ENCODE measurements at regions not wholly inside any gene's neighbourhood (a gene's known extent, or its start where the extent isn't known, plus 50 kb on each side); places are given as distances from the start of the nearest gene placed in this dataset.
"Not testable (repeated sequence)": the region's sequence is repeated elsewhere in the genome, so short reads cannot be mapped to it uniquely, and the experiment has no call there.

DNA sequence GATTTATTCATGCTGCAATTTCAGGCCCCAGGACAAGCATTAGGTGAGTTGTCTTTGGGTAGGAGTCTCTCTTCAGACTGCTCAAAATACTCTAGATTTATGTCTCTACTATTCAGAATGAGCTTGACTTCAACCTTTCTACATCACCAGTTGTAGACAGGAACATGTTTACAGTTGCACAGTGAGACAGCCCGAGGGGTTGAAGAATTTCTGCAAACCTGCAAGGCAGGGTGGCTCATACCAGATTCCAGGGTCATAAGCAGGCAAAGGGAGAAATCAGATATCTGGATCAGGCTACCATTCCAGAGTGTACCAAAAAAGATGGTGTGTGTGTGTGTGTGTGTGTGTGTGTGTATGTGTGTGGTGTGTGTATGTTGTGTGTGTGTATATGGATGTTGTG is 112.4 kb downstream of the SPP2 start:
- Histone ChIP-seq H3K27me3 (ENCODE audit: control insufficient read depth in 1 of 2, insufficient read depth in 2 of 2, low read length in 2 of 2) (peaks cover 0 to 4% of the 10 kb centered on the region in 2 donors), H3K4me3 (ENCODE audit: low read depth in 1 of 2, low read length in 2 of 2) (no peak overlapping the region), H3K27ac (ENCODE audit: low read depth in 2 of 2, low read length in 1 of 2) (no peak overlapping the region), H3K4me1 (ENCODE audit: control insufficient read depth in 2 of 2, insufficient read depth in 2 of 2, low read length in 1 of 2) (peaks cover 0 to 10% of the 10 kb centered on the region in 2 donors), H3K36me3 (ENCODE audit: control insufficient read depth in 2 of 2, insufficient read depth in 2 of 2, low read length in 1 of 2) (no peaks in the 10 kb centered on the region), H3K9me3 (ENCODE audit: control insufficient read depth in 2 of 2, insufficient read depth in 1 of 2, low read depth in 1 of 2, low read length in 1 of 2) (no peaks in the 10 kb centered on the region)
- 42 to 70% methylated on average over 1 of the region's 1 CpG for WGBS, 2 donors

DNA sequence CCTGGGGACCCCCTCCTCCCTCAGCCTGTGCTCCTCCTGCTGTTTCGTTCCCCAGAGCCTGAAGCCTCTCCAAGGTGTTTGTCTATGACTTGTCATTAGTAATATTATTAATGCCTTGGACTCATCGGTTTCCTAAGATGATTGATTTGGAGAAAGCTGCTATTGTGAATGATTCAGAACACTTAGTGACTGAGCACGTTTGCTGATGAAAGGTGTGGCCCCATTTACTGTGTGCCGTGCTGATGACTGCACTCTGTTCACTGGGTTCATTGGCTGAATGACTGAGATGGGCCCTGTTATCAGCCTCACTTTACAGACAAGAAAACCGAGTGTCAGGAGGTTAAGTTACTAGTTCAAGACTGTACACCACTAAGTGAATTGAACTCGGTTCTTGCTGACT is 111.4 kb downstream of the SPP2 start:
- H3K27ac ChIP-seq (ENCODE audit: low read depth in 2 of 2, low read length in 1 of 2), result no peak overlapping the region
- WGBS, 2 donors, result 51 to 73% methylated on average over 6 of the region's 6 CpGs

GRCh38 chr2:234158812-234159211 is 108.3 kb downstream of the SPP2 start:
- Histone ChIP-seq H3K4me3 (ENCODE audit: low read depth in 1 of 2, low read length in 2 of 2) (no peak overlapping the region), H3K27me3 (ENCODE audit: control insufficient read depth in 1 of 2, insufficient read depth in 2 of 2, low read length in 2 of 2) (peaks cover 0 to 4% of the 10 kb centered on the region in 2 donors), H3K36me3 (ENCODE audit: control insufficient read depth in 2 of 2, insufficient read depth in 2 of 2, low read length in 1 of 2) (no peaks in the 10 kb centered on the region), H3K27ac (ENCODE audit: low read depth in 2 of 2, low read length in 1 of 2) (no peak overlapping the region), H3K9me3 (ENCODE audit: control insufficient read depth in 2 of 2, insufficient read depth in 1 of 2, low read depth in 1 of 2, low read length in 1 of 2) (no peaks in the 10 kb centered on the region), H3K4me1 (ENCODE audit: control insufficient read depth in 2 of 2, insufficient read depth in 2 of 2, low read length in 1 of 2) (peaks cover 0 to 10% of the 10 kb centered on the region in 2 donors)
- WGBS, 2 donors, result 68 to 78% methylated on average over 4 of the region's 4 CpGs

More for the DNA sequence above, 111.4 kb downstream of the SPP2 start:
- peaks cover 0 to 10% of the 10 kb centered on the region in 2 donors for H3K4me1 ChIP-seq (ENCODE audit: control insufficient read depth in 2 of 2, insufficient read depth in 2 of 2, low read length in 1 of 2)
- no peaks in the 10 kb centered on the region for H3K9me3 ChIP-seq (ENCODE audit: control insufficient read depth in 2 of 2, insufficient read depth in 1 of 2, low read depth in 1 of 2, low read length in 1 of 2)
- no peak overlapping the region for H3K4me3 ChIP-seq (ENCODE audit: low read depth in 1 of 2, low read length in 2 of 2)
- no peaks in the 10 kb centered on the region for H3K36me3 ChIP-seq (ENCODE audit: control insufficient read depth in 2 of 2, insufficient read depth in 2 of 2, low read length in 1 of 2)
- peaks cover 0 to 4% of the 10 kb centered on the region in 2 donors for H3K27me3 ChIP-seq (ENCODE audit: control insufficient read depth in 1 of 2, insufficient read depth in 2 of 2, low read length in 2 of 2)

- Histone ChIP-seq H3K36me3 (ENCODE audit: control insufficient read depth in 2 of 2, insufficient read depth in 2 of 2, low read length in 1 of 2) (no peaks in the 10 kb centered on the region), H3K4me1 (ENCODE audit: control insufficient read depth in 2 of 2, insufficient read depth in 2 of 2, low read length in 1 of 2) (peaks cover 0 to 6% of the 10 kb centered on the region in 2 donors), H3K27ac (ENCODE audit: low read depth in 2 of 2, low read length in 1 of 2) (no peak overlapping the region), H3K27me3 (ENCODE audit: control insufficient read depth in 1 of 2, insufficient read depth in 2 of 2, low read length in 2 of 2) (peaks cover 0 to 4% of the 10 kb centered on the region in 2 donors), H3K9me3 (ENCODE audit: control insufficient read depth in 2 of 2, insufficient read depth in 1 of 2, low read depth in 1 of 2, low read length in 1 of 2) (no peaks in the 10 kb centered on the region), H3K4me3 (ENCODE audit: low read depth in 1 of 2, low read length in 2 of 2) (no peak overlapping the region)
- 73 to 77% methylated on average over 3 of the region's 3 CpGs for WGBS, 2 donors
Observed at GRCh38 chr2:234157817-234158588, 107.5 kb downstream of the SPP2 start.

GRCh38 chr2:234156326-234156725 is 105.8 kb downstream of the SPP2 start:
- Histone ChIP-seq H3K4me3 (ENCODE audit: low read depth in 1 of 2, low read length in 2 of 2) (no peak overlapping the region), H3K27me3 (ENCODE audit: control insufficient read depth in 1 of 2, insufficient read depth in 2 of 2, low read length in 2 of 2) (peaks cover 0 to 4% of the 10 kb centered on the region in 2 donors), H3K9me3 (ENCODE audit: control insufficient read depth in 2 of 2, insufficient read depth in 1 of 2, low read depth in 1 of 2, low read length in 1 of 2) (peaks cover 0 to 3% of the 10 kb centered on the region in 2 donors), H3K27ac (ENCODE audit: low read depth in 2 of 2, low read length in 1 of 2) (no peak overlapping the region), H3K4me1 (ENCODE audit: control insufficient read depth in 2 of 2, insufficient read depth in 2 of 2, low read length in 1 of 2) (no peaks in the 10 kb centered on the region), H3K36me3 (ENCODE audit: control insufficient read depth in 2 of 2, insufficient read depth in 2 of 2, low read length in 1 of 2) (no peaks in the 10 kb centered on the region)
- 81 to 86% methylated on average over 3 of the region's 3 CpGs for whole genome bisulfite sequencing, 2 donors

- not testable (repeated sequence) for H3K4me1 ChIP-seq (ENCODE audit: control insufficient read depth in 2 of 2, insufficient read depth in 2 of 2, low read length in 1 of 2); H3K9me3 ChIP-seq (ENCODE audit: control insufficient read depth in 2 of 2, insufficient read depth in 1 of 2, low read depth in 1 of 2, low read length in 1 of 2); H3K27ac ChIP-seq (ENCODE audit: low read depth in 2 of 2, low read length in 1 of 2); H3K4me3 ChIP-seq (ENCODE audit: low read depth in 1 of 2, low read length in 2 of 2); H3K36me3 ChIP-seq (ENCODE audit: control insufficient read depth in 2 of 2, insufficient read depth in 2 of 2, low read length in 1 of 2); H3K27me3 ChIP-seq (ENCODE audit: control insufficient read depth in 1 of 2, insufficient read depth in 2 of 2, low read length in 2 of 2)
- WGBS, 2 donors, result 88 to 90% methylated on average over 2 of the region's 2 CpGs
Observed at GRCh38 chr2:234152835-234153234, 102.3 kb downstream of the SPP2 start.

DNA sequence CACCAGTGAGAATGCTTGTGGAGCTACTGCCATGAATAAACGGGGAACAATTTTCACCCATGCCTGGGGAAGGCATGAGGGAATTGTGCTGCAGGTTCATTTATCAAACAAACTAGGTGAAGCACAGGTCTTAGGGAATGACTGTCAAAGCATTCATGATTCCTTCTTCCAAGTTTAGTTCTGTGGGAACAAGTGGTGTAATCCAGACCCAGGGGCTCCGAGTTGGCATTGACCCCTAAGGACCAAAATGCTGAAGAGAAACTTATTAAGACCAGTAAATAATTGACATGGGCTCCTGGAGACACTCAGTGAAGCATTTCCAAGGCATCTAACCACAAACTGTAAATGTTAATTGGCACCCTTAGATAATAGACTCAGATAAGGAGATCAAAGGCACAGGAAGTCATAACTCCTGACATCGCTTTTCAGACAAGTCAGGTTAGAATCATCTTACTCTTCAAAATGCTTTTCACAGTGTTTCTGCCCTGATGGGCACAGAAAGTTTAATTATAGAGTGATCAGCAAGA is 96.9 kb downstream of the SPP2 start:
- no peak overlapping the region for H3K27ac ChIP-seq (ENCODE audit: low read depth in 2 of 2, low read length in 1 of 2)
- no peaks in the 10 kb centered on the region for H3K9me3 ChIP-seq (ENCODE audit: control insufficient read depth in 2 of 2, insufficient read depth in 1 of 2, low read depth in 1 of 2, low read length in 1 of 2)
- WGBS, 2 donors, result 68 to 69% methylated on average over 3 of the region's 3 CpGs
- no peaks in the 10 kb centered on the region for H3K27me3 ChIP-seq (ENCODE audit: control insufficient read depth in 1 of 2, insufficient read depth in 2 of 2, low read length in 2 of 2)
- H3K36me3 ChIP-seq (ENCODE audit: control insufficient read depth in 2 of 2, insufficient read depth in 2 of 2, low read length in 1 of 2), result no peaks in the 10 kb centered on the region
- H3K4me1 ChIP-seq (ENCODE audit: control insufficient read depth in 2 of 2, insufficient read depth in 2 of 2, low read length in 1 of 2), result peaks cover 0 to 2% of the 10 kb centered on the region in 2 donors
- no peak overlapping the region for H3K4me3 ChIP-seq (ENCODE audit: low read depth in 1 of 2, low read length in 2 of 2)

GRCh38 chr2:234146087-234146826 is 95.8 kb downstream of the SPP2 start:
- Histone ChIP-seq H3K36me3 (ENCODE audit: control insufficient read depth in 2 of 2, insufficient read depth in 2 of 2, low read length in 1 of 2) (no peaks in the 10 kb centered on the region), H3K9me3 (ENCODE audit: control insufficient read depth in 2 of 2, insufficient read depth in 1 of 2, low read depth in 1 of 2, low read length in 1 of 2) (no peaks in the 10 kb centered on the region), H3K4me3 (ENCODE audit: low read depth in 1 of 2, low read length in 2 of 2) (no peak overlapping the region), H3K27ac (ENCODE audit: low read depth in 2 of 2, low read length in 1 of 2) (no peak overlapping the region), H3K27me3 (ENCODE audit: control insufficient read depth in 1 of 2, insufficient read depth in 2 of 2, low read length in 2 of 2) (no peaks in the 10 kb centered on the region), H3K4me1 (ENCODE audit: control insufficient read depth in 2 of 2, insufficient read depth in 2 of 2, low read length in 1 of 2) (peaks cover 0 to 2% of the 10 kb centered on the region in 2 donors)
- WGBS, 2 donors, result 74 to 75% methylated on average over 8 of the region's 8 CpGs

DNA sequence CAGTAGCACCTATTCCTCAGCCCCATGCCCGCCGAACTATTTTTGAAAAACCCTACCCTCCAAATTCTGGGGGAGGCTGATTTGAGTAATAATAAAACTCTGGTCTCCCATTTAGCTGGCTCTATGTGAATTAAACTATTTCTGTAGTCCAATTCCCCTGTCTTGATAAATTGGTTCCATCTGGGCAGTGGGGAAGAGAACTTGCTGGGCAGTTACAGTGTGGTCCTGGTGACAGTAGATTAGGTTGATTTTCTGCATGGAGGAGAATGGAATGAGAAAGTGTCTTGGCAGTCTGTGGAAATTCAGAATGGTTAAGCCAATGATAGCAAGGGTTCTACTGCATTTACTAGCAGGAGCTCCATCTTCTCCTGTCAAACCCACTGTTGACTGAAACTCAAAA is 95.0 kb downstream of the SPP2 start:
- H3K27ac ChIP-seq (ENCODE audit: low read depth in 2 of 2, low read length in 1 of 2), result no peak overlapping the region
- H3K27me3 ChIP-seq (ENCODE audit: control insufficient read depth in 1 of 2, insufficient read depth in 2 of 2, low read length in 2 of 2), result no peaks in the 10 kb centered on the region
- H3K36me3 ChIP-seq (ENCODE audit: control insufficient read depth in 2 of 2, insufficient read depth in 2 of 2, low read length in 1 of 2), result no peaks in the 10 kb centered on the region
- WGBS, 2 donors, result 90 to 97% methylated on average over 2 of the region's 2 CpGs
- no peak overlapping the region for H3K4me3 ChIP-seq (ENCODE audit: low read depth in 1 of 2, low read length in 2 of 2)
- peaks cover 0 to under 1% of the 10 kb centered on the region in 2 donors for H3K4me1 ChIP-seq (ENCODE audit: control insufficient read depth in 2 of 2, insufficient read depth in 2 of 2, low read length in 1 of 2)
- no peaks in the 10 kb centered on the region for H3K9me3 ChIP-seq (ENCODE audit: control insufficient read depth in 2 of 2, insufficient read depth in 1 of 2, low read depth in 1 of 2, low read length in 1 of 2)

Data from esophagus (tissue), 2 donors.